ENCODE measurements at regions not wholly inside any gene's neighbourhood (a gene's known extent, or its start where the extent isn't known, plus 50 kb on each side); places are given as distances from the start of the nearest gene placed in this dataset.

DNA sequence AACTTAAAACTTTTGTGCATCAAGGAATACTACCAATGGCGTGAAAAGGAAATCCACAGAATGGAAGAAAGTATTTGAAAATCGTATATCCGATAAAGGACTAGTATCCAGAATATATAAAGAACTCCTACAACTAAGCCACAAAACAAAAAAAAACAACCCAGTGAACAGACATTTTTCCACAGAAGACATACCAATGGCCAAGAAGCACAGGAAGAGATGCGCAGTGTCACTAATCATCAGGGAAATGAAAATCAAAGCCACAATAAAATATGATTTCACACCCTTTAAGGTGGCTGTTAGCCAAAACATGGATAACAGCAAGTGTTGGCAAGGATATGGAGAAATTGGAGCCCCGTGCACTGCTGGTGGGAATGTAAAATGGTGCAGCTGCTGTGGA is 203.3 kb downstream of the SEC14L1 start:
- WGBS (ENCODE audit: insufficient coverage), result 83% methylated on average over 1 of the region's 5 CpGs
- Histone ChIP-seq H3K4me1 (ENCODE audit: control extremely low read depth in 1 of 4, control insufficient read depth in 4 of 4, insufficient read depth in 4 of 4, low read length in 3 of 4) (peaks cover 9 to 38% (median 21%) of the 10 kb centered on the region in 4 experiments), H3K27me3 (replicated peaks in 2 of 5; ENCODE audit: control insufficient read depth in 4 of 5, insufficient read depth in 5 of 5, low read length in 4 of 5) (no peaks in the 10 kb centered on the region), H3K36me3 (ENCODE audit: control insufficient read depth in 4 of 4, insufficient read depth in 4 of 4, low read length in 3 of 4) (no peaks in the 10 kb centered on the region), H3K9me3 (ENCODE audit: control extremely low read depth in 1 of 5, control insufficient read depth in 4 of 5, insufficient read depth in 2 of 5, low read depth in 1 of 5, low read length in 4 of 5) (peaks cover 0 to 2% (median 1%) of the 10 kb centered on the region in 5 experiments), H3K4me3 (ENCODE audit: control insufficient read depth in 1 of 7, extremely low read depth in 1 of 7, insufficient read depth in 4 of 7, low read depth in 2 of 7, low read length in 6 of 7) (no peak overlapping the region), H3K27ac (ENCODE audit: insufficient read depth in 1 of 2, low read depth in 1 of 2, low read length in 2 of 2, poor library complexity in 1 of 2, severe bottlenecking in 2 of 2) (no peak overlapping the region)
- ChIA-PET CTCF (interaction anchor here (1.5 to 1.8 kb wide), 2 partner anchors 10 to 85 kb away, joined by 3 to 5 read pairs; no protein-coding TSS in a partner anchor), POLR2A (no interaction called here)
- no peak for DNase-seq

DNA sequence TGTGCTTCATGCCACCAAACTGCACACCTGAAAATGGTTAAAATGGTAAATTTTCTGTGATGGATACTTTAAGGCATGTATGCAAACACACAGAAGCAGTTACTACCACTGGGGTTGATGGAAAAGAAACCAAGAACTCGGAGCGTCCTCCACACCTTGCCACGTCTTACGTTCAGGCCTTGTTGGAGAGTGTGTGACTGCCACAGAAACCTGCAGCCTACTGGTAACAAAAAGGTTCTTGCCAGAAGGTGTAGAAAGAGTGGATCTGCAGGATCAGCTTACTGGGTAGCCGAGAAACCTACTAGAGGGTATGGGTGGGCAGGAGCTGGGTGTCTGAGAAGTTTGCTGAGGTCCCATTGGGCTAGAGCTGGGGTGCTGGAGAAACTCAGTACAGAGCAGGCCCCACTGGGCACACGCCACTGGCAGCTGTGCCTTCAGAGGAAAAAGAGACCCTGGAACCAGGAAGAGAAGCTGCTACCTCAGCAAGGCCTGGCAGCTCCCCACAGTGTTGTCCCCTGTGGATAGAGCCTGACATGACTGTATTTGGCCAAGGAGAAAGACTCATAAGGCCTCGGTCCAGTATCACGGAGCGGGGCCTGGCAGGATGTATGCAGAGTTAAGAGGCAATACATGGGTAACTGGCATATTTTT is 204.6 kb downstream of the SEC14L1 start:
- no peaks in the 10 kb centered on the region for H3K27me3 ChIP-seq (replicated peaks in 2 of 5; ENCODE audit: control insufficient read depth in 4 of 5, insufficient read depth in 5 of 5, low read length in 4 of 5)
- ChIA-PET CTCF (interaction anchor here (1.2 to 1.7 kb wide), 5 partner anchors 14 to 55 kb away, joined by 3 to 8 read pairs (median 4); no protein-coding TSS in a partner anchor), POLR2A (interaction anchor here (0.5 to 0.6 kb wide), 2 partner anchors 150 to 260 kb away, joined by 3 to 5 read pairs; no protein-coding TSS in a partner anchor)
- peaks cover 9 to 46% (median 25%) of the 10 kb centered on the region in 4 experiments for H3K4me1 ChIP-seq (ENCODE audit: control extremely low read depth in 1 of 4, control insufficient read depth in 4 of 4, insufficient read depth in 4 of 4, low read length in 3 of 4)
- H3K36me3 ChIP-seq (ENCODE audit: control insufficient read depth in 4 of 4, insufficient read depth in 4 of 4, low read length in 3 of 4), result no peaks in the 10 kb centered on the region
- DNase-seq, result no peak
- 96% methylated on average over 6 of the region's 9 CpGs for WGBS (ENCODE audit: insufficient coverage)
- no peak overlapping the region for H3K4me3 ChIP-seq (ENCODE audit: control insufficient read depth in 1 of 7, extremely low read depth in 1 of 7, insufficient read depth in 4 of 7, low read depth in 2 of 7, low read length in 6 of 7)
- H3K27ac ChIP-seq (ENCODE audit: insufficient read depth in 1 of 2, low read depth in 1 of 2, low read length in 2 of 2, poor library complexity in 1 of 2, severe bottlenecking in 2 of 2), result no peak overlapping the region
- H3K9me3 ChIP-seq (ENCODE audit: control extremely low read depth in 1 of 5, control insufficient read depth in 4 of 5, insufficient read depth in 2 of 5, low read depth in 1 of 5, low read length in 4 of 5), result peaks cover 0 to 3% (median 1%) of the 10 kb centered on the region in 5 experiments

DNA sequence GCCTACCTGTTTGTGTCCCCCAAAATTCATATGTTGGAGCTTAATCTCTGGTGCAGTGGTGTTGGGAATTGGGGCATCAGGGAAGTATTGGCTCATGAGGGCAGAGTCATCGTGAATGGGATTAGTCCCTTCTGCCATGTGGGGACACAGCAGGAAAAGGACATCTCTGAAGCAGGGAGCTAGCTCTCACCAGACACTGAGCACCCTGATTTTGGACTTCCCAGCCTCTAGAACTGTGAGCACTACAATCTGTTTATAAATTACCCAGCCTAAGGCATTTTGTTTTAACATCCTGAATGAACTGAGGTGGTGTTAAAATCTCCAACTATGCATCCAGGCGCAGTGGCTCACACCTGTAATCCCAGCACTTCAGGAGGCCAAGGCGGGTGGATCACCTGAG is 206.0 kb downstream of the SEC14L1 start:
- Histone ChIP-seq H3K27ac (ENCODE audit: insufficient read depth in 1 of 2, low read depth in 1 of 2, low read length in 2 of 2, poor library complexity in 1 of 2, severe bottlenecking in 2 of 2) (no peak overlapping the region), H3K9me3 (ENCODE audit: control extremely low read depth in 1 of 5, control insufficient read depth in 4 of 5, insufficient read depth in 2 of 5, low read depth in 1 of 5, low read length in 4 of 5) (peaks cover 0 to 3% (median 1%) of the 10 kb centered on the region in 5 experiments), H3K27me3 (replicated peaks in 2 of 5; ENCODE audit: control insufficient read depth in 4 of 5, insufficient read depth in 5 of 5, low read length in 4 of 5) (no peaks in the 10 kb centered on the region), H3K4me3 (ENCODE audit: control insufficient read depth in 1 of 7, extremely low read depth in 1 of 7, insufficient read depth in 4 of 7, low read depth in 2 of 7, low read length in 6 of 7) (no peak overlapping the region), H3K4me1 (ENCODE audit: control extremely low read depth in 1 of 4, control insufficient read depth in 4 of 4, insufficient read depth in 4 of 4, low read length in 3 of 4) (peaks cover 9 to 49% (median 34%) of the 10 kb centered on the region in 4 experiments), H3K36me3 (ENCODE audit: control insufficient read depth in 4 of 4, insufficient read depth in 4 of 4, low read length in 3 of 4) (no peaks in the 10 kb centered on the region)
- DNase-seq, result no peak
- CTCF ChIA-PET, result interaction anchor here (0.7 to 1.7 kb wide), 5 partner anchors 9 to 53 kb away, joined by 3 to 8 read pairs (median 4); no protein-coding TSS in a partner anchor
- WGBS (ENCODE audit: insufficient coverage), result 100% methylated on average over 1 of the region's 3 CpGs
- POLR2A ChIA-PET, result interaction anchor here (1.5 kb wide), 1 partner anchor 10 kb away, joined by 5 read pairs; no protein-coding TSS in a partner anchor

DNA sequence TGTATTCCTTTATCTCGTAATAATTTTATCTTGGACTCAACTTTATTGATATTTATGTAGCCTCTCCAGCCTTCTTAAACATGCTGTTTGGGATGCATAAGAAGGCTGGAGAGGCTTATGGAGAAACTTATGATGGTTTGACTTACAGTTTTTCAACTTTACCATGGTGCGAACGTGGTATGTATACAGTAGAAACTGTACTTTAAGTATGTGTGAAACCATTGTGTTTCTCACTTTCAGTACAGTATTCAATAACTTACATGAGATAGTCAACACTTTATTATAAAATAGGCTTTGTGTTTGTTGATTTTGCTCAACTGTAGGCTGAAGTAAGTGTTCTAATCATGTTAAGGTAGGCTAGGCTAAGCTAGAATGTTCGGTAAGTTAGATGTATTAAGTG is 206.8 kb downstream of the SEC14L1 start:
- H3K27ac ChIP-seq (ENCODE audit: insufficient read depth in 1 of 2, low read depth in 1 of 2, low read length in 2 of 2, poor library complexity in 1 of 2, severe bottlenecking in 2 of 2), result no peak overlapping the region
- H3K4me3 ChIP-seq (ENCODE audit: control insufficient read depth in 1 of 7, extremely low read depth in 1 of 7, insufficient read depth in 4 of 7, low read depth in 2 of 7, low read length in 6 of 7), result no peak overlapping the region
- POLR2A ChIA-PET, result interaction anchor here (1.5 kb wide), 1 partner anchor 9 kb away, joined by 5 read pairs; no protein-coding TSS in a partner anchor
- H3K4me1 ChIP-seq (ENCODE audit: control extremely low read depth in 1 of 4, control insufficient read depth in 4 of 4, insufficient read depth in 4 of 4, low read length in 3 of 4), result peaks cover 3 to 43% (median 26%) of the 10 kb centered on the region in 4 experiments
- CTCF ChIA-PET, result interaction anchor here (1.3 kb wide), 1 partner anchor 10 kb away, joined by 3 read pairs; no protein-coding TSS in a partner anchor
- H3K9me3 ChIP-seq (ENCODE audit: control extremely low read depth in 1 of 5, control insufficient read depth in 4 of 5, insufficient read depth in 2 of 5, low read depth in 1 of 5, low read length in 4 of 5), result peaks cover 0 to 3% (median 1%) of the 10 kb centered on the region in 5 experiments
- no peaks in the 10 kb centered on the region for H3K36me3 ChIP-seq (ENCODE audit: control insufficient read depth in 4 of 4, insufficient read depth in 4 of 4, low read length in 3 of 4)
- H3K27me3 ChIP-seq (replicated peaks in 2 of 5; ENCODE audit: control insufficient read depth in 4 of 5, insufficient read depth in 5 of 5, low read length in 4 of 5), result no peaks in the 10 kb centered on the region
- no peak for DNase-seq
- no CpG with 5 or more reads among the region's 4 CpGs for WGBS (ENCODE audit: insufficient coverage)

- H3K4me1 ChIP-seq (ENCODE audit: control extremely low read depth in 1 of 4, control insufficient read depth in 4 of 4, insufficient read depth in 4 of 4, low read length in 3 of 4), result peaks cover 0 to 31% (median 15%) of the 10 kb centered on the region in 4 experiments
- peaks cover 0 to 3% (median 1%) of the 10 kb centered on the region in 5 experiments for H3K9me3 ChIP-seq (ENCODE audit: control extremely low read depth in 1 of 5, control insufficient read depth in 4 of 5, insufficient read depth in 2 of 5, low read depth in 1 of 5, low read length in 4 of 5)
- H3K4me3 ChIP-seq (ENCODE audit: control insufficient read depth in 1 of 7, extremely low read depth in 1 of 7, insufficient read depth in 4 of 7, low read depth in 2 of 7, low read length in 6 of 7), result no peak overlapping the region
- no peak overlapping the region for H3K27ac ChIP-seq (ENCODE audit: insufficient read depth in 1 of 2, low read depth in 1 of 2, low read length in 2 of 2, poor library complexity in 1 of 2, severe bottlenecking in 2 of 2)
- 91% methylated on average over 3 of the region's 12 CpGs for WGBS (ENCODE audit: insufficient coverage)
- no peak for DNase-seq
- ChIA-PET CTCF (interaction anchor here (1.5 to 2.2 kb wide), 2 partner anchors 13 to 116 kb away, joined by 3 to 7 read pairs; no protein-coding TSS in a partner anchor), POLR2A (no interaction called here)
- H3K27me3 ChIP-seq (replicated peaks in 2 of 5; ENCODE audit: control insufficient read depth in 4 of 5, insufficient read depth in 5 of 5, low read length in 4 of 5), result no peaks in the 10 kb centered on the region
- no peaks in the 10 kb centered on the region for H3K36me3 ChIP-seq (ENCODE audit: control insufficient read depth in 4 of 4, insufficient read depth in 4 of 4, low read length in 3 of 4)
These were observed 209.4 kb downstream of the SEC14L1 start for GRCh38 chr17:77349976-77350830.

- Histone ChIP-seq H3K27me3 (replicated peaks in 2 of 5; ENCODE audit: control insufficient read depth in 4 of 5, insufficient read depth in 5 of 5, low read length in 4 of 5) (no peaks in the 10 kb centered on the region), H3K27ac (ENCODE audit: insufficient read depth in 1 of 2, low read depth in 1 of 2, low read length in 2 of 2, poor library complexity in 1 of 2, severe bottlenecking in 2 of 2) (no peak overlapping the region), H3K4me1 (ENCODE audit: control extremely low read depth in 1 of 4, control insufficient read depth in 4 of 4, insufficient read depth in 4 of 4, low read length in 3 of 4) (peaks cover 0 to 26% (median 22%) of the 10 kb centered on the region in 4 experiments), H3K36me3 (ENCODE audit: control insufficient read depth in 4 of 4, insufficient read depth in 4 of 4, low read length in 3 of 4) (no peaks in the 10 kb centered on the region), H3K4me3 (ENCODE audit: control insufficient read depth in 1 of 7, extremely low read depth in 1 of 7, insufficient read depth in 4 of 7, low read depth in 2 of 7, low read length in 6 of 7) (no peak overlapping the region), H3K9me3 (ENCODE audit: control extremely low read depth in 1 of 5, control insufficient read depth in 4 of 5, insufficient read depth in 2 of 5, low read depth in 1 of 5, low read length in 4 of 5) (peaks cover 0 to 1% (median 0%) of the 10 kb centered on the region in 5 experiments)
- DNase-seq, result no peak
- ChIA-PET CTCF (interaction anchor here (1.2 kb wide), 1 partner anchor 12 kb away, joined by 4 read pairs; no protein-coding TSS in a partner anchor), POLR2A (no interaction called here)
- 96% methylated on average over 10 of the region's 10 CpGs for WGBS (ENCODE audit: insufficient coverage)
These were observed 211.7 kb downstream of the SEC14L1 start for GRCh38 chr17:77352441-77352840.
